ENCODE measurements at regions not wholly inside any gene's neighbourhood (a gene's known extent, or its start where the extent isn't known, plus 50 kb on each side); places are given as distances from the start of the nearest gene placed in this dataset.

DNA sequence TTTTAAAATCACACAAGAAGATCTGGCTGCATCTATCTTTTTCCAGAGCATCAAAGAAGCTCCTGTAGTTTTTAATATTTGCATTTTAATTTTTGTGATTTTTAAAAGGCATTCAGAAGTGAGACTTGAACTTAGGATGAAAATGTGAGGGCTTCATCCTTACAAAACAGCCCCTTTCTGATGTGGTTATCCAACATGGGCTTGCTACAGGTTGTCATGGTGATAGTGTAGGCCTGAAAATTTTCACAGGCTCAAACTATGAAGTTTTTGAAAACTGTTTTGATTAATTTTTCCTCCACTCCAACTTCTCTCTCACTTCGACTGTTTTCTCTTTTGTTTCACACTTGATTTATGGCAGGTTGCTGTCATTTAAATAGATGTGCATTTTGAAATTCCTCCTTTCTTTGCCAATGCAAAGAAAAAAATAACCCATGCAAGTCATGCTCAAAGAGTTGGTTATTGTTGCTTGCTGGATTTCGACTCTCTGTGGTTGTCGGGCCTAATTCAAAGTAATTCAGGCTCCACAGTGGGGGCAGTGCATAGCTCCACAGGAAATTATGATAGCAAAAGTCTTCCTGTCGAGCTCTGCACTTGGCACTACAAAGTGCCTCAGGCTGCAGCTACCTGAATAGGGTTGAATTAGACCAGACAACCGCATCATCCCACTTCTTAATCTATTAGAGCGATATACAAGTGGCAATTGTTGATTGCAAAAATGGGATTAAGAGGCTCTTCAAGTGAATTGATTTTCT is 201.0 kb upstream of the GPR101 start:
- H3K4me3 ChIP-seq (ENCODE audit: low read length), result no peak overlapping the region
- H4K20me1 ChIP-seq (ENCODE audit: insufficient read depth, low read length), result no peaks in the 10 kb centered on the region
- H3K4me2 ChIP-seq (ENCODE audit: low read depth, low read length), result no peak overlapping the region
- no peaks in the 10 kb centered on the region for H3K9me3 ChIP-seq (replicated peaks; ENCODE audit: insufficient read depth, low read length)
- H3K4me1 ChIP-seq (ENCODE audit: low read length), result no peaks in the 10 kb centered on the region
- no peak overlapping the region for H2AFZ ChIP-seq (ENCODE audit: low read length)
- no peaks in the 10 kb centered on the region for H3F3A ChIP-seq (ENCODE audit: insufficient read depth, low read length)
- no peak overlapping the region for H3K27ac ChIP-seq (ENCODE audit: low read length)
- H3K9me2 ChIP-seq (replicated peaks; ENCODE audit: insufficient read depth, low read length), result no peaks in the 10 kb centered on the region
- no peaks in the 10 kb centered on the region for H3K36me3 ChIP-seq (replicated peaks; ENCODE audit: insufficient read depth, low read length)
- no peaks in the 10 kb centered on the region for H3K27me3 ChIP-seq (replicated peaks; ENCODE audit: insufficient read depth, low read length)
- TF ChIP-seq CTCF (IDR thresholded peaks at IDR 0.05; ENCODE audit: low read length), result no peak
- no peak for TF ChIP-seq EZH2phosphoT487 (IDR thresholded peaks at IDR 0.05; ENCODE audit: low read length)
- H3K9ac ChIP-seq (ENCODE audit: low read length), result no peak overlapping the region
- H3K79me2 ChIP-seq (ENCODE audit: low read length), result no peaks in the 10 kb centered on the region
- DNase-seq, result no peak

DNA sequence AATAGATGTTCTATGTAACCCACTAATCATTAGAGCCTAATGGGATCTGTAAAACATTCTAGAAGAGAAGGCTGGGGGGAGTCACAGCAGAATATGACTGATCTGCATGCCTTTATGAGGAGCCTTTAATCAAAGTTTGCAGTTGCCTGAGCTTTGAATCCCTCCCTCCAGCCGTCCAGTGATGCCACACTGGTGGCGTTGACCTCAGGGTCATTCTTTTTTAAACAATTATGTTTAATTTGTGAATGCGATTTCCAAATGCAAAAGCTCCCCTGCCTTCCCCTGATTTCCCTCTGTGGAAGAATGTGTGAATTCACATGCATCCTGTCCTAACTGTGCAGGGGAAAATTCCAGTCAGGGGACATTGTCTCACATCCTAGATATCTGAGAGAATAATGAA is 199.7 kb upstream of the GPR101 start:
- TF ChIP-seq EZH2 (optimal IDR thresholded peaks at IDR 0.05; ENCODE audit: low read depth, low read length), result no peak
- no peak for TF ChIP-seq CTCF (IDR thresholded peaks at IDR 0.05; ENCODE audit: low read length)
- no peak for TF ChIP-seq EZH2phosphoT487 (IDR thresholded peaks at IDR 0.05; ENCODE audit: low read length)
- H3K27ac ChIP-seq (ENCODE audit: low read length), result no peak overlapping the region
- H3K4me2 ChIP-seq (ENCODE audit: low read depth, low read length), result no peak overlapping the region
- H3K9me3 ChIP-seq (replicated peaks; ENCODE audit: insufficient read depth, low read length), result no peaks in the 10 kb centered on the region
- H3K4me1 ChIP-seq (ENCODE audit: low read length), result no peaks in the 10 kb centered on the region
- no peaks in the 10 kb centered on the region for H3F3A ChIP-seq (ENCODE audit: insufficient read depth, low read length)
- H4K20me1 ChIP-seq (ENCODE audit: insufficient read depth, low read length), result no peaks in the 10 kb centered on the region
- H2AFZ ChIP-seq (ENCODE audit: low read length), result no peak overlapping the region
- H3K9me2 ChIP-seq (replicated peaks; ENCODE audit: insufficient read depth, low read length), result no peaks in the 10 kb centered on the region
- no peak overlapping the region for H3K9ac ChIP-seq (ENCODE audit: low read length)
- no peaks in the 10 kb centered on the region for H3K27me3 ChIP-seq (replicated peaks; ENCODE audit: insufficient read depth, low read length)
- DNase-seq, result no peak
- no peak overlapping the region for H3K4me3 ChIP-seq (ENCODE audit: low read length)
- no peaks in the 10 kb centered on the region for H3K36me3 ChIP-seq (replicated peaks; ENCODE audit: insufficient read depth, low read length)
- no peaks in the 10 kb centered on the region for H3K79me2 ChIP-seq (ENCODE audit: low read length)

GRCh38 chrX:137227151-137227550 is 193.4 kb upstream of the GPR101 start:
- no peaks in the 10 kb centered on the region for H3K36me3 ChIP-seq (replicated peaks; ENCODE audit: insufficient read depth, low read length)
- H2AFZ ChIP-seq (ENCODE audit: low read length), result no peak overlapping the region
- H3K4me2 ChIP-seq (ENCODE audit: low read depth, low read length), result no peak overlapping the region
- H3K27ac ChIP-seq (ENCODE audit: low read length), result no peak overlapping the region
- no peaks in the 10 kb centered on the region for H3K9me2 ChIP-seq (replicated peaks; ENCODE audit: insufficient read depth, low read length)
- H4K20me1 ChIP-seq (ENCODE audit: insufficient read depth, low read length), result no peaks in the 10 kb centered on the region
- DNase-seq, result no peak
- TF ChIP-seq EZH2 (optimal IDR thresholded peaks at IDR 0.05; ENCODE audit: low read depth, low read length) (no peak), CTCF (IDR thresholded peaks at IDR 0.05; ENCODE audit: low read length) (no peak), EZH2phosphoT487 (IDR thresholded peaks at IDR 0.05; ENCODE audit: low read length) (no peak)
- no peaks in the 10 kb centered on the region for H3K9me3 ChIP-seq (replicated peaks; ENCODE audit: insufficient read depth, low read length)
- 0 out of 2 replicates have a peak, but pooled peaks cover 5% of the 10 kb centered on the region for H3K4me1 ChIP-seq (ENCODE audit: low read length)
- H3K79me2 ChIP-seq (ENCODE audit: low read length), result no peaks in the 10 kb centered on the region
- no peaks in the 10 kb centered on the region for H3F3A ChIP-seq (ENCODE audit: insufficient read depth, low read length)
- no peak overlapping the region for H3K4me3 ChIP-seq (ENCODE audit: low read length)
- no peak overlapping the region for H3K9ac ChIP-seq (ENCODE audit: low read length)
- no peaks in the 10 kb centered on the region for H3K27me3 ChIP-seq (replicated peaks; ENCODE audit: insufficient read depth, low read length)
